Mesenchymal stem cell (in vitro differentiated cells and primary cell): ENCODE measurements at regions not wholly inside any gene's neighbourhood (a gene's known extent, or its start where the extent isn't known, plus 50 kb on each side); places are given as distances from the start of the nearest gene placed in this dataset.
A peak's percentile ranks its signal among the peaks of the same experiment; 100 is the strongest.

Experiments
- DNase-seq: peaks from one replicate; pipeline ENCODE4 v3.0.0-alpha.2; 2013
- H2AFZ ChIP-seq: one replicate; pipeline ENCODE4 v1.6.1; 2013; ENCODE audit warnings: low read depth, mild to moderate bottlenecking, control low read depth, inconsistent platforms, low read length, moderate library complexity
- H2AK5ac ChIP-seq: 2 replicates; pipeline ENCODE4 v1.6.1; 2013; ENCODE audit warnings: low read length, moderate library complexity, mild to moderate bottlenecking, inconsistent platforms; ENCODE audit not compliant: severe bottlenecking
- H2BK120ac ChIP-seq: one replicate; pipeline ENCODE4 v1.6.1; 2013; ENCODE audit warnings: low read depth, mild to moderate bottlenecking, inconsistent platforms, low read length, moderate library complexity
- H2BK12ac ChIP-seq, 2 experiments: one replicate each; pipeline ENCODE4 v1.6.1; 2013; ENCODE audit warnings: inconsistent platforms in 2 of 2, low read length in 2 of 2, mild to moderate bottlenecking in 2 of 2, moderate library complexity in 2 of 2, control low read depth in 1 of 2
- H2BK15ac ChIP-seq: one replicate; pipeline ENCODE4 v1.6.1; 2013; ENCODE audit warnings: mild to moderate bottlenecking, low read depth, inconsistent platforms; ENCODE audit not compliant: poor library complexity, severe bottlenecking
- H2BK5ac ChIP-seq: 2 replicates; pipeline ENCODE4 v1.6.1; 2013; ENCODE audit warnings: low read depth, mild to moderate bottlenecking, low read length, control low read depth, inconsistent platforms; ENCODE audit not compliant: poor library complexity, severe bottlenecking
- H3K14ac ChIP-seq, 2 experiments: one replicate each; pipeline ENCODE4 v1.6.1; 2013; ENCODE audit warnings: inconsistent platforms in 2 of 2, low read length in 2 of 2, control low read depth in 1 of 2, mild to moderate bottlenecking in 1 of 2, moderate library complexity in 1 of 2
- H3K18ac ChIP-seq, 2 experiments: one replicate each; pipeline ENCODE4 v1.6.1; 2013; ENCODE audit warnings: inconsistent platforms in 2 of 2, low read length in 2 of 2, control low read depth in 1 of 2, low read depth in 1 of 2, mild to moderate bottlenecking in 1 of 2
- H3K23ac ChIP-seq, 2 experiments: one replicate each; pipeline ENCODE4 v1.6.1; 2013; ENCODE audit warnings: inconsistent platforms in 2 of 2, low read length in 2 of 2, mild to moderate bottlenecking in 2 of 2, moderate library complexity in 2 of 2, control low read depth in 1 of 2
- H3K27ac ChIP-seq: 2 replicates; pipeline ENCODE4 v1.5.1; 2013; ENCODE audit warnings: mild to moderate bottlenecking, moderate library complexity, low read length, control low read depth, inconsistent platforms; ENCODE audit not compliant: poor library complexity, severe bottlenecking
- H3K27me3 ChIP-seq, 2 experiments: 2 replicates each; pipeline versions ENCODE4 v1.6.1 to v1.7.0; 2013; ENCODE audit warnings: low read length in 2 of 2, mild to moderate bottlenecking in 2 of 2, moderate library complexity in 2 of 2, control low read depth in 1 of 2, inconsistent platforms in 1 of 2; ENCODE audit not compliant: control insufficient read depth in 1 of 2, insufficient read depth in 1 of 2
- H3K36me3 ChIP-seq, 2 experiments: 2 replicates each; pipeline versions ENCODE4 v1.6.1 to v1.7.0; 2013; ENCODE audit warnings: low read length in 2 of 2, control low read depth in 1 of 2, inconsistent platforms in 1 of 2, low read depth in 1 of 2, mild to moderate bottlenecking in 1 of 2; ENCODE audit not compliant: insufficient read depth in 2 of 2, control insufficient read depth in 1 of 2
- H3K4ac ChIP-seq, 2 experiments: one replicate each; pipeline ENCODE4 v1.6.1; 2013; ENCODE audit warnings: inconsistent platforms in 2 of 2, low read length in 2 of 2, mild to moderate bottlenecking in 2 of 2, moderate library complexity in 2 of 2, control low read depth in 1 of 2, low read depth in 1 of 2
- H3K4me1 ChIP-seq: 2 replicates; pipeline ENCODE4 v1.6.1; 2013; ENCODE audit warnings: low read depth, low read length, control low read depth; ENCODE audit not compliant: control insufficient read depth, insufficient read depth
- H3K4me2 ChIP-seq: 2 replicates; pipeline ENCODE4 v1.6.1; 2013; ENCODE audit warnings: low read length, mild to moderate bottlenecking, inconsistent platforms; ENCODE audit not compliant: poor library complexity, severe bottlenecking
- H3K4me3 ChIP-seq, 2 experiments: 2 replicates each; pipeline versions ENCODE4 v1.5.1 to v1.7.0; 2013; ENCODE audit warnings: low read length in 2 of 2, mild to moderate bottlenecking in 2 of 2, control low read depth in 1 of 2, low read depth in 1 of 2; ENCODE audit not compliant: insufficient read depth in 1 of 2
- H3K79me1 ChIP-seq: replicated peaks from 2 replicates; pipeline ENCODE4 v1.6.1; 2013; ENCODE audit warnings: mild to moderate bottlenecking, control low read depth, low read length, inconsistent platforms; ENCODE audit not compliant: poor library complexity, severe bottlenecking
- H3K9ac ChIP-seq: 2 replicates; pipeline ENCODE4 v1.7.0; 2013; ENCODE audit warnings: mild to moderate bottlenecking, low read length, moderate library complexity
- H3K9me3 ChIP-seq: 2 replicates; pipeline ENCODE4 v1.7.0; 2013; ENCODE audit warnings: mild to moderate bottlenecking, low read length; ENCODE audit not compliant: control insufficient read depth
- H4K8ac ChIP-seq: one replicate; pipeline ENCODE4 v1.6.1; 2013; ENCODE audit warnings: inconsistent platforms, mild to moderate bottlenecking, low read length, moderate library complexity
- H4K91ac ChIP-seq: one replicate; pipeline ENCODE4 v1.6.1; 2013; ENCODE audit warnings: mild to moderate bottlenecking, low read length, inconsistent platforms
- WGBS: methylation state at CpG from one replicate; pipeline ENCODE4 v1.1.7; 2013; ENCODE audit warnings: mixed read lengths; 5-methylcytosine and 5-hydroxymethylcytosine counted together

GRCh38 chr13:31955741-31956140 is 75.8 kb upstream of the FRY start:
- WGBS, result 90% methylated on average over 4 of the region's 5 CpGs
- no peaks in the 10 kb centered on the region for H3K36me3 ChIP-seq
- no peak overlapping the region for H2BK12ac ChIP-seq
- no peak overlapping the region for H2BK120ac ChIP-seq
- no peak overlapping the region for H3K18ac ChIP-seq
- H2AFZ ChIP-seq, result no peak overlapping the region
- no peak overlapping the region for H3K9ac ChIP-seq
- no peak for DNase-seq
- H2BK15ac ChIP-seq, result no peak overlapping the region
- no peak overlapping the region for H3K4me3 ChIP-seq
- no peaks in the 10 kb centered on the region for H3K9me3 ChIP-seq
- H3K23ac ChIP-seq, result no peak overlapping the region
- H2AK5ac ChIP-seq, result no peak overlapping the region
- H4K91ac ChIP-seq, result no peak overlapping the region
- H3K14ac ChIP-seq, result no peak overlapping the region
- peak overlapping the region; percentile 37 for H4K8ac ChIP-seq
- H3K4me2 ChIP-seq, result no peak overlapping the region
- no peaks in the 10 kb centered on the region for H3K27me3 ChIP-seq
- no peak overlapping the region for H2BK5ac ChIP-seq
- H3K79me1 ChIP-seq, result no peaks in the 10 kb centered on the region
- no peak overlapping the region for H3K27ac ChIP-seq
- no peak overlapping the region for H3K4ac ChIP-seq
- H3K4me1 ChIP-seq, result peaks cover 1% of the 10 kb centered on the region

GRCh38 chr13:31956980-31957644 is 74.5 kb upstream of the FRY start:
- H4K91ac ChIP-seq, result no peak overlapping the region
- no peaks in the 10 kb centered on the region for H3K9me3 ChIP-seq
- H3K36me3 ChIP-seq, result no peaks in the 10 kb centered on the region
- no peak overlapping the region for H2BK15ac ChIP-seq
- no peak overlapping the region for H4K8ac ChIP-seq
- no peak overlapping the region for H3K18ac ChIP-seq
- H3K23ac ChIP-seq, result no peak overlapping the region
- no peak overlapping the region for H2BK5ac ChIP-seq
- peaks cover 1% of the 10 kb centered on the region for H3K4me1 ChIP-seq
- no peak overlapping the region for H3K27ac ChIP-seq
- no peak overlapping the region for H3K9ac ChIP-seq
- no peak overlapping the region for H2AFZ ChIP-seq
- H2BK120ac ChIP-seq, result no peak overlapping the region
- H3K14ac ChIP-seq, result no peak overlapping the region
- no peak overlapping the region for H3K4me3 ChIP-seq
- no peak for DNase-seq
- no peaks in the 10 kb centered on the region for H3K79me1 ChIP-seq
- no peak overlapping the region for H3K4me2 ChIP-seq
- 50% methylated on average over 2 of the region's 2 CpGs for WGBS
- no peaks in the 10 kb centered on the region for H3K27me3 ChIP-seq
- H2AK5ac ChIP-seq, result no peak overlapping the region
- H2BK12ac ChIP-seq, result no peak overlapping the region
- H3K4ac ChIP-seq, result no peak overlapping the region

GRCh38 chr13:31957772-31958171 is 73.8 kb upstream of the FRY start:
- H4K91ac ChIP-seq, result no peak overlapping the region
- no peak overlapping the region for H3K27ac ChIP-seq
- no peaks in the 10 kb centered on the region for H3K4me1 ChIP-seq
- 85% methylated on average over 2 of the region's 2 CpGs for WGBS
- H2BK15ac ChIP-seq, result no peak overlapping the region
- H2BK5ac ChIP-seq, result no peak overlapping the region
- no peak overlapping the region for H3K18ac ChIP-seq
- H2BK12ac ChIP-seq, result no peak overlapping the region
- DNase-seq, result no peak
- no peak overlapping the region for H3K23ac ChIP-seq
- H3K14ac ChIP-seq, result no peak overlapping the region
- H3K9ac ChIP-seq, result no peak overlapping the region
- no peaks in the 10 kb centered on the region for H3K9me3 ChIP-seq
- no peak overlapping the region for H3K4me2 ChIP-seq
- H3K4ac ChIP-seq, result no peak overlapping the region
- H3K36me3 ChIP-seq, result no peaks in the 10 kb centered on the region
- no peak overlapping the region for H2AFZ ChIP-seq
- no peak overlapping the region for H2AK5ac ChIP-seq
- no peak overlapping the region for H4K8ac ChIP-seq
- no peak overlapping the region for H3K4me3 ChIP-seq
- no peaks in the 10 kb centered on the region for H3K27me3 ChIP-seq
- no peaks in the 10 kb centered on the region for H3K79me1 ChIP-seq
- H2BK120ac ChIP-seq, result no peak overlapping the region

- no peak overlapping the region for H3K18ac ChIP-seq
- H4K8ac ChIP-seq, result no peak overlapping the region
- H3K9me3 ChIP-seq, result no peaks in the 10 kb centered on the region
- no peak overlapping the region for H3K4me2 ChIP-seq
- H2BK12ac ChIP-seq, result no peak overlapping the region
- H4K91ac ChIP-seq, result no peak overlapping the region
- peak; percentile 38 for DNase-seq
- no peak overlapping the region for H3K9ac ChIP-seq
- no peak overlapping the region for H3K4me3 ChIP-seq
- no peaks in the 10 kb centered on the region for H3K36me3 ChIP-seq
- H3K79me1 ChIP-seq, result no peaks in the 10 kb centered on the region
- peak overlapping the region; percentile 77 for H3K27ac ChIP-seq
- H3K4me1 ChIP-seq, result peaks cover 5% of the 10 kb centered on the region
- H3K14ac ChIP-seq, result no peak overlapping the region
- H3K27me3 ChIP-seq, result no peaks in the 10 kb centered on the region
- H2BK5ac ChIP-seq, result no peak overlapping the region
- no peak overlapping the region for H2AFZ ChIP-seq
- H3K4ac ChIP-seq, result no peak overlapping the region
- H2BK120ac ChIP-seq, result no peak overlapping the region
- H2BK15ac ChIP-seq, result no peak overlapping the region
- H2AK5ac ChIP-seq, result no peak overlapping the region
- WGBS, result 69% methylated on average over 3 of the region's 3 CpGs
- no peak overlapping the region for H3K23ac ChIP-seq
Measured at GRCh38 chr13:31962731-31963370, 68.7 kb upstream of the FRY start.
